Stimulated activated naive CD8-positive, alpha-beta T cell treated with anti-CD3 and anti-CD28 coated beads, Interleukin-15, amount 100 ng/mL, for 72 hours (primary cell): ENCODE measurements at regions not wholly inside any gene's neighbourhood (a gene's known extent, or its start where the extent isn't known, plus 50 kb on each side); places are given as distances from the start of the nearest gene placed in this dataset.

Source experiments
- ATAC-seq: fragments of 150-1000 bp; cut with Tn5 transposase; 2 replicates; pipeline ENCODE4 v1.10.0; 2021; ENCODE audit warnings: mild to moderate bottlenecking, moderate library complexity
- DNase-seq, 2 donors: peaks; one replicate each; pipeline ENCODE4 v3.0.0; 2021 to 2022
- H3K27ac Mint-ChIP-seq, 2 donors: one replicate each; pipeline ENCODE4 v1.8.0; 2022; ENCODE audit warnings: mild to moderate bottlenecking in 2 of 2, mixed read lengths in 2 of 2, moderate library complexity in 2 of 2
- H3K27me3 Mint-ChIP-seq: one replicate; pipeline ENCODE4 v1.8.0; 2022; ENCODE audit warnings: mixed read lengths
- H3K4me1 Mint-ChIP-seq: one replicate; pipeline ENCODE4 v1.8.0; 2022; ENCODE audit warnings: mild to moderate bottlenecking, mixed read lengths
- H3K4me3 Mint-ChIP-seq, 2 donors: one replicate each; pipeline ENCODE4 v1.8.0; 2022; ENCODE audit warnings: mild to moderate bottlenecking in 2 of 2, mixed read lengths in 2 of 2, moderate library complexity in 1 of 2
- H3K9me3 Mint-ChIP-seq, 2 donors: one replicate each; pipeline ENCODE4 v1.8.0; 2022; ENCODE audit warnings: mixed read lengths in 2 of 2

DNA sequence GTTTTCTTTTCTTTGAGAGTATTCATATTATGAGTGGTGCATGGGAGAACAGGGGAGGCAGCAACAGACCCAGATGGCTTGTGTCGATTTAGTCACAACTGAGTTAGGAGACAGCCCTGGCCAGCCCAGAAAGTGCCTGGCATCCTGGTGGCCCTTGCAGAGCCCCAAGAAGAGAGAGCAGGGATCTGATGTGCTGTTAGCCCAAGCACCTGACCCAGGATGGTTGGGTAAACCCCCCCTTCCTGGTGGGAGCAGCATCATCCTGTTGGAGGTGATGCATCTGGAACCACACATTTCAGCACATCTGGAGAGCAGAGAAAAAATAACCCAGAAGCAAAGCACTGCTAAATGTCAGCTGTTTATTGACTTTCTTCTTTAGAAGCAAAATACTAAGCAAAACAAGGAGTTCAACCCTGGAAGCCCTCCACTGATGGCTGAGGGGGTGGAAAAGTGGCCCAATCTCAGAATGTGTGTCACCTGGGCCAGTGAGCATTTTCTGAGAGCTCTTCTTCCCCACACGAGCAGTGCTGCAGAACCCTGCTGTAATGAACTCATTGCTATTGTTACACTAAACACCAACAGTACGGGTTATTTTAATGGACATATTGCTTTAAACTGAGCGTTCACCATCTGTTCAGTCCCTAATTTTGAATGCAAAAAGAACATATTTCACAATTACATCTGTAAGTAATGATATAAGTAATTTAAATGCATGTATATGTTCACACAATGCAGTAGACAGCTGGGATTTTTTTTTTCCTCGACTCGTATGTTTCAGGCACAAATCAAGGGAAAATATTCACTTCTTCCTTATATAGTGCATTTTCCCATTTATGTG, 100.6 kb upstream of the SMIM21 start:
- Mint-ChIP-seq H3K27me3 (peaks cover 9% of the 10 kb centered on the region), H3K27ac (no peak overlapping the region), H3K4me3 (no peak overlapping the region), H3K9me3 (no peaks in the 10 kb centered on the region), H3K4me1 (no peaks in the 10 kb centered on the region)
- ATAC-seq: no peak
- no peak for DNase-seq

DNA sequence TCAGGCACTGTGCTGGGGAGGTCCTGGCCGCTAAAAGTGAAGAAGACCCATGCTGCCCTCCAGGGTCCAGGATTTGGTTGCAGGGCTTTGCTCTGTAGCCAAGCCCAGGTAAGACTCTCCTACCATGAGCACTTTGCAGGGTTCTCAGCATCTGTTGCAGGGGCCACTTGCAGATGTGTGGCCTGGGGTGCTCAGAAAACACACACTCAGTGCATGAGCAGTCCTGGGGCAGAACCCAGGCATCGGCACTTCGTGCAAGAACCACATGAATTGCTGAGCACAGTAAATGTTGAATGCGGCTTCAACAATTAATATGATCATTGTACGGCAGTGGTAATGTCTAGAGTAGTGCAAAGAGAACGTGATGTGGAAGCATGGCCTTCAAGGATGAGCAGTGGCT, 98.5 kb upstream of the SMIM21 start:
- Mint-ChIP-seq H3K4me1 (no peaks in the 10 kb centered on the region), H3K27me3 (no peaks in the 10 kb centered on the region), H3K4me3 (no peak overlapping the region), H3K9me3 (no peaks in the 10 kb centered on the region), H3K27ac (no peak overlapping the region)
- DNase-seq: no peak
- ATAC-seq: no peak

DNA sequence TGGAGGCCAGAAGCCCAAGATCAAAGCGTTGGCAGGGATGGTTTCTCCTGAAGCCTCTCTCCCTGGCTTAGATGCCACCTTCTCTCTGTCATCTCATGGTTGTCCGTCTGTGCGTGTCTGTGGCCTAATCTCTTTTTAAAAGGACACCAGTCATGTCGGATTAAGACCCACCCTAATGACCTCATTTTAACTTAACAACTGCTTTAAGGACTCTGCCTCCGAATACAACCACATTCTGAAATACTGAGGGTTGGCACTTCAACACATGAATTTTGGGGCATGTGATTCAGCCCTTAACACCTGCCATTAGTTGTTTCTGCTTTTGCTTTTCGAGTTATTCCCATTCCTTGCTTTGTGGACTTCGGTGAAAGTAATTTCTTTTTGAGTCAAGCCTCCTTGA, 97.8 kb upstream of the SMIM21 start:
- ATAC-seq (no peak), DNase-seq (no peak)

DNA sequence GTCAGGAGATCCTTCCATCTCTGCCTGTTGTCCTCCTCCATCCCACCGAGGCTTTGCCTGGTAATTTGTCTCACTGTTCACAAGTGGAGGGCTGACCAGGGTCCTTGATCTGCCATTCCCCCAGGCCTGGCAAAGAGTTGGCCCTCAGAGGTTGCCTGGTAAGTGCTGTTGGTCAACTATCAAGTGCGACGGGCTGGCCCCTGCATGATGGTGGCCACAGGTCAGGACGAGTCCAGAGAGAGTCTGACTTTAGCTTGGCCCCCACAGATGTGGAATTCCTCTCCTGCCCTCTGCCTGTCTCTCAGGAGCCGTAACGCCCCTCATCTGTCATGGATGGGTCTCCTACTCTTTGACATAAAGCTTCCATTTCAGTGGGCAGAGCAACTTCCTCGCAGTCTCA, 97.3 kb upstream of the SMIM21 start:
- H3K27ac Mint-ChIP-seq: peak overlapping the region in 1 of 2 donors; percentile 48
- no peaks in the 10 kb centered on the region for H3K27me3 Mint-ChIP-seq
- no peak for ATAC-seq
- no peak overlapping the region for H3K4me3 Mint-ChIP-seq
- no peak for DNase-seq
- H3K9me3 Mint-ChIP-seq: no peaks in the 10 kb centered on the region
- H3K4me1 Mint-ChIP-seq: no peaks in the 10 kb centered on the region

More for the DNA sequence above, 97.8 kb upstream of the SMIM21 start:
- no peaks in the 10 kb centered on the region for H3K27me3 Mint-ChIP-seq
- H3K27ac Mint-ChIP-seq: no peak overlapping the region
- no peaks in the 10 kb centered on the region for H3K4me1 Mint-ChIP-seq
- H3K4me3 Mint-ChIP-seq: no peak overlapping the region
- no peaks in the 10 kb centered on the region for H3K9me3 Mint-ChIP-seq

DNA sequence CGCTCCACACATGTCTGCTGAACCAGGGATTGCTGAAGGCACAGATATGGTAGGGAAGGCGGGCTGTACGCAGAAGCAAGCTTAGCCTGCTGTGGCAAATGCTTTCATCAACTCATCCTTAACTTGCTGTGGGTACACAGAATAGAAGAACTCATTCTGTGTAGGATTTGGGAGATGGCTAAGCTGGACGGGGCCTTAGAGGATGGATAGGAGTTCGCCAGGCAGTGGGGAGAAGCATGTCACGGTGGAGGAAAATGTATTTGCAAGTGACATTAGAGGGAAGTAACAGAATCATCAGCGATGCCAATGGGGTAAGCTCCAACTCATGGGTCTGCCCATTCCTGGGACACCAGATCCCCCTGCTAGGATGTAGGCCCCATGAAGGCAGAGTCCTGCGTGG, 96.7 kb upstream of the SMIM21 start:
- DNase-seq: no peak
- no peak overlapping the region for H3K4me3 Mint-ChIP-seq
- H3K4me1 Mint-ChIP-seq: no peaks in the 10 kb centered on the region
- ATAC-seq: no peak
- H3K27ac Mint-ChIP-seq: no peak overlapping the region
- no peaks in the 10 kb centered on the region for H3K27me3 Mint-ChIP-seq
- no peaks in the 10 kb centered on the region for H3K9me3 Mint-ChIP-seq

DNA sequence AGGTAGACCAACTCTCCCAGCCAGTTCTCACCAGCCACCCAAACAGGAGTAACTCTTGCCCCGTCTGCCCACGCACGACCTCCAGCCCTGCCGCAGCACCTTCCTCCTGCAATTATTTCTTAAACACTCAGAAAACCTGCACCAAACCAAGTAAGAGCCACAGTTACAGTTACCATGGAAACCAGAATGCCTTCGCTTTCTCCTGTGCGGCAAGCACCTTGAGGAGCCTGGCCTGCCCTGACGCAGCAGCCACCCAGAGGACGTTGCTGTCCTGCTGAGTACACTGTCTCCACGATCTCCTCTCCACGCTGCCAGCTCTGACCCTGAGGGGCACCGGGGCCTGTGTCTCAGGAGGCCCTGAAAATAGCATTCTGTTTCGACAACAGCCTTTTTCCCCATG, 94.3 kb upstream of the SMIM21 start:
- Mint-ChIP-seq H3K27ac (no peak overlapping the region), H3K9me3 (no peaks in the 10 kb centered on the region), H3K27me3 (no peaks in the 10 kb centered on the region), H3K4me1 (no peaks in the 10 kb centered on the region), H3K4me3 (no peak overlapping the region)
- ATAC-seq (no peak), DNase-seq (no peak)

DNA sequence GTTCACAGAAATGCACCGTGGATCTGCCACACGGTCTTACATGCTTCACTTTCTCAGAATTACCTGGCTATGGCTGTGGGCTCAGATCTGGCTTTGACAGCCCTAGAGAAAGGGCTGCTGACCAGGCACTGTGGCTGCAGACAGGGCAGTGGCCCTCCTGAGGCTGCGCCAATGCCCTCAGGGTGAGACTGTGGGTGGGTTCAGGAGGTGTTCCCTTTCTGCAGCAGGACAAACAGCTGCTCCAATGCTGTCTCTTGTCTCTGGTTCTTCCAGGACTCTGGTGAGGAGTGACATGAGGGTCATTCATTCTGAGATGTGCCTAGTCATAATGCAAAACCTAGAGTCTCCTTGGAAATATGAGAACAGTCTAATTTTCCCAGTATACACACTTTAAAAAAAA, 90.5 kb upstream of the SMIM21 start:
- Mint-ChIP-seq H3K4me3 (no peak overlapping the region), H3K4me1 (no peaks in the 10 kb centered on the region), H3K9me3 (peaks cover 0 to 14% of the 10 kb centered on the region in 2 donors), H3K27me3 (peaks cover 15% of the 10 kb centered on the region), H3K27ac (no peak overlapping the region)
- DNase-seq: no peak
- ATAC-seq: no peak

DNA sequence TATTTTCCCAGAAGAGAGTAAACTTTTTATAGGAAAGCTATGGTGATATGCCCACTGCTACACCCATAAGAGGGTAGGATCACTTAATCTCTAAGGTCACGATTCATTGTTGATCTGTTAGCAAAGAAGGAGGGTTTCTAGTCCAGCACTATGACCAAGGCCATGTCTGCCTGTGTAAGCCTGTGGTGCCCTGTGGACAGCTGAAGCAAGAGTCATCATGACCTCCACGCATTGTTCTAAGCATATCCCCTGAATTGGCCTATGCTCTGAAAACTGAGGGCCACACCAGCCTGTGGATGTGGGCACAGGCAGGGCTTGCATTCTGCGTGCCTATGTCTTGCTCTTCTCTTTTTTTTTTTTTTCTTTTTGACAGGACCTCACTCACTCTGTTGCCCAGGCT, 89.8 kb upstream of the SMIM21 start:
- Mint-ChIP-seq H3K4me3 (no peak overlapping the region), H3K27me3 (peaks cover 15% of the 10 kb centered on the region), H3K9me3 (peaks cover 1 to 19% of the 10 kb centered on the region in 2 donors), H3K4me1 (no peaks in the 10 kb centered on the region), H3K27ac (no peak overlapping the region)
- ATAC-seq (no peak), DNase-seq (no peak)

DNA sequence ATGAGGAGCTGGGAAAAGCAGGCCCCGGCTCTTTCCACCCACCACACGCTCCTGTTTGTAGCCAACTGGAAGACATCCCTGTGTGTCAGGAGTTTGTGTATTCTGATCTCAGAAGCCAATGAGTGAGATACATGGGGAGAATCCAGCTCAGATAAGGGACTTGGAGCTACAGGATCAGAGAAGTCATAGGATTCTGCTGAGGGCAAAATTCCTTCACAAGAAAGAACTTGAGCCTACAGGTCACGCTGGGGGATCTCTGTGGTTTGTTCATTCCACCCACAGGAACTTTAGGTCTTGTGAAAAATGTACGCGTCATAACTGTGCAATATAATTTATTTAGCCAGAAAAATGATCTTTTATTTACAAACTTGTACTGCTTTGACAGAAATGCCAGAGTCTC, 80.1 kb upstream of the SMIM21 start:
- H3K4me3 Mint-ChIP-seq: no peak overlapping the region
- ATAC-seq (no peak), DNase-seq (no peak)
- H3K27ac Mint-ChIP-seq: no peak overlapping the region
- H3K27me3 Mint-ChIP-seq: peaks cover 56% of the 10 kb centered on the region
- no peaks in the 10 kb centered on the region for H3K4me1 Mint-ChIP-seq
- H3K9me3 Mint-ChIP-seq: peaks cover 7 to 14% of the 10 kb centered on the region in 2 donors

DNA sequence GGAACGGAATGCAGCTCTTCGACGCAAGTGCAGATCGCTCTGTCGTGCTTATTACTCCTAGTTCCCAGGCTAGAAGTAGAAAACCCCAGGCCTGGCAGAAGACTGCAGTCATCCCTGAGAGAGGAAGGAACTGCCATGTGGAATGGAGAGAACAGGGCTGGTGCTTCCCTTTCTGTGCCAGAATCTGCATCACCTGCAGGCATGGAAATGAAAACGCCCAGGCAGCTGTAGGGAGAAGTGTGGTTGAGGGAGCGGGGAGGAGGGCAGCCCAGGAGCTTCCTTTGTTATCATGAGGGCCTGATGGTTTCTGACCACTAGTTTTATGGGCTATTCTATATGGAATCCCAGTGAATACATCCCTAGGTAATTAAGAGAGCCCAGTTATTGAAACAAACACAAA, 79.4 kb upstream of the SMIM21 start:
- Mint-ChIP-seq H3K27ac (no peak overlapping the region), H3K27me3 (peaks cover 62% of the 10 kb centered on the region), H3K4me1 (no peaks in the 10 kb centered on the region), H3K4me3 (no peak overlapping the region), H3K9me3 (peaks cover 6 to 9% of the 10 kb centered on the region in 2 donors)
- DNase-seq: no peak
- ATAC-seq: no peak

DNA sequence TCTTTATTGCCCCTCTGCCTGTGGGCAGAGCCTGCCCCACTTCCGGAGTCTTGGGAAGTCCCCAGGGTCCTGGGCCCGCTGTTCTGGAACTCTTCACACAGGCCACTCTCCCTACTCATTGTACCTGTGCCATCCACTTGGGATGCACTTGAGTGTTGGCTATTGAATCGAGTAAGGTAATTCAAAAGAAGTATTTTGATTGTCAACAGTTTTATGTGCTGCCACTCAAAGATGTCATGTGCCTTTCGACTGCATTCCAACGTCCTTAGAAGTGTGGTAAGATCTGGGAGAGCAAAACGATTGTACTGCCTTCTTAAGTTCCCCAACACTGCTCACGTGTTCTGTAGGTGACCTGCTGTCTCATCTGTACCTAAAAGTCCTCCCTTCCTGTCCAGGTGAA, 77.0 kb upstream of the SMIM21 start:
- DNase-seq (no peak), ATAC-seq (no peak)
- no peak overlapping the region for H3K27ac Mint-ChIP-seq
- peaks cover 0 to 3% of the 10 kb centered on the region in 2 donors for H3K9me3 Mint-ChIP-seq
- no peak overlapping the region for H3K4me3 Mint-ChIP-seq
- H3K27me3 Mint-ChIP-seq: peaks cover 64% of the 10 kb centered on the region
- no peaks in the 10 kb centered on the region for H3K4me1 Mint-ChIP-seq

DNA sequence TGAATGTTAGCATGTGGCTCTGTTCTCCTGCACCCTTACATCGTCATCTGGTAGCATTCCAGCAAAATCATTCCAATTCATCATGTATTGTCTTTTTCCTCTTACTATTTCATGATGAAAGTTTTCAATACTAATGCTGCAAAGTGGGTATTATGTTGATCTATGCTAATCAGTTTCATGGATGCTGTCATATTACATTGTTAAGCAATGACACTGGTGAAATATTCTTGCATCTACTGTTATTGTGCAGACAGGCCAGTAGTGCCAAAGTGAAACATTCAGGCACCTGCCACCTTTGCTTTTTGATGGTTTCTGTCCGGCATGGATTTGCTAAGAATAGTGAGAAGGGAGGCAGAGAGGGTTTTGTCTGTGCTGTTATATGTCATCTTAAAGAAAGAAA, 76.1 kb upstream of the SMIM21 start:
- Mint-ChIP-seq H3K27me3 (peaks cover 64% of the 10 kb centered on the region), H3K27ac (no peak overlapping the region), H3K4me1 (no peaks in the 10 kb centered on the region), H3K9me3 (no peaks in the 10 kb centered on the region), H3K4me3 (no peak overlapping the region)
- ATAC-seq (no peak), DNase-seq (no peak)

DNA sequence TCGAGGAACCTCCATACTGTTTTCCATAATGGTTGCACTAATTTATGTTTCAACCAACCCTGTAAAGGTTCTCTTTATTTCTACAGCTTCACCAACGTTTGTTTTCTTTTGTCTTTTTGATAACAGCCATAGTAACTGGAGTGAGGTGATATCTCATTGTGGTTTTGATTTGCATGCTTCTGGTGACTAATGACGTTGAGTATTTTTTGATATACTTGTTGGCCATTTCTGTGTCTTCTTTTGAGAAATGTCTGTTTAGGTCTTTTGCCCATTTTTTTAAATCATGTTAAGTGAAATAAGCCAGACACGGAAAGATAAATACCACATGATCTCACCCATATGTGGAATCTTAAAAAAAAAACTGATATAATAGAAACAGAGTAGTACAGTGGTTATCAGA, 74.8 kb upstream of the SMIM21 start:
- H3K4me3 Mint-ChIP-seq: no peak overlapping the region
- H3K27me3 Mint-ChIP-seq: peaks cover 62% of the 10 kb centered on the region
- H3K27ac Mint-ChIP-seq: no peak overlapping the region
- no peaks in the 10 kb centered on the region for H3K4me1 Mint-ChIP-seq
- no peak for DNase-seq
- no peak for ATAC-seq
- H3K9me3 Mint-ChIP-seq: no peaks in the 10 kb centered on the region

DNA sequence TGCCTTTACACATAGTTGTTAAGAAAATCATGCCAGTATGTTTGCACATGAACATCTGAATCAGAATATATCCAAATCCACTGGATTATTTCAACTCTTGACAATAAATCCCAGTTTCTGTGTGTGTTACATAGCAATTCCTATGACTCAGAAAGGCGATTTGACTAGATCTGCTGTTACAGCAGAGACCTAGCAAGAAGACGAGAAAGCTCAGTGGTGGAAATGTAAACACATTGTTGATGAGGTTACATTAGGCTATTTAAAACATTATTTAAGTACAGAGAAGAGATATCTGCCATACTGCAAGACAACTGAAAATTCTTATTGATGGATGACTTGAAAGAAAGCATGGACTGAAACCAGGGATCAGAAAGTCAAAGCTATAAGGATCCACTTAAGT, 73.0 kb upstream of the SMIM21 start:
- peaks cover 57% of the 10 kb centered on the region for H3K27me3 Mint-ChIP-seq
- H3K27ac Mint-ChIP-seq: no peak overlapping the region
- ATAC-seq: no peak
- no peak for DNase-seq
- no peaks in the 10 kb centered on the region for H3K4me1 Mint-ChIP-seq
- H3K4me3 Mint-ChIP-seq: no peak overlapping the region
- H3K9me3 Mint-ChIP-seq: no peaks in the 10 kb centered on the region

DNA sequence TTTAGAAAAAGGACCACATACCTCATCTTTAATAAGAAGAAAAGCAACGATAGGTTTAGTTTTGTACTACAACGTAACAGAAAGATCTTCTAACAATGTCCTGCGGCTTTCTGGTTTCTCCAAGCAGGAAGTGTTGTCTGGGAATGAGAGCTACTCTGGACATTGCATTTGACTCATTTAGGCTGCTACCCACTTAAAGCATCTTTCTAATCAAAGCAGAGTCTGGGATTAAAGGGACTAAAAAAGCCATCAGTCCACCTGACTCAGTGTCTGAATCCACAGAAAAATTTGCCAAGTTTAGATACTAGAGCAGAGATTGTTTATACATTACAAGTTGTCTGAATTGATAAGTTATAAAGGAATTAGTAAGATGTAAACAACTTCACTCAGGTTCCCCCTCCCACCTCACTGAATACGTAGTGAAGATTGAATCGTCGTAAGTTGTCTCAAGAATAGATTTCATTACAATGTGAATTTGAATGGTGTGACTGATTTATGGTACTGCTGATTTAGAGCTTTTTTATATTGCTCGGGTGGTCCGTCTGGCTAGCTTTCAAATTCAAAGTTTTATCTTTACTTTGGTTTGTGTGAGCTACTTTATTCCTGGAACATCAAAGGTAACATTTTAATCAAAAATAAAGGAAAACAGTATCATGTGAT, 70.2 kb upstream of the SMIM21 start:
- Mint-ChIP-seq H3K4me1 (no peaks in the 10 kb centered on the region), H3K27ac (no peak overlapping the region), H3K9me3 (no peaks in the 10 kb centered on the region), H3K4me3 (no peak overlapping the region), H3K27me3 (peaks cover 41% of the 10 kb centered on the region)
- ATAC-seq: no peak
- no peak for DNase-seq

DNA sequence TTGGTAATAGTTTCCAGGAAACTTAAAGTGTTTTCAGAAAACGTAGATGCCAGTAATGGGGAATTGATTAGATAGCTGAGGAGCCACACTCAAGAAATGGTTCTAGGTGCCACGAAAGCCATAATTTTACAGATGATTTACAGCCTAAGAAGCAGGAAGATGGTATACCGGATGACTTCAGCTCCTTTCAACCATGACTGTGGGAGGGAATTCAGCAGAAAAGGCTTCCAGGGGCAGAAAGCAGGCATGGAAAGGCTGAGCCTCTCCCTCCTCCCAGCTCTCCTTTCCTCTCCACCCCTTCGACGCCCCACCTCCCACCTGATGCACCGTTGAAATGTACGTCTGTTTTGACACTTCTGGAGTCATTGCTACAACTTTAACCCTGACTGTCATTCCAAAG, 68.6 kb upstream of the SMIM21 start:
- DNase-seq (no peak), ATAC-seq (no peak)
- no peak overlapping the region for H3K4me3 Mint-ChIP-seq
- no peaks in the 10 kb centered on the region for H3K9me3 Mint-ChIP-seq
- H3K27ac Mint-ChIP-seq: no peak overlapping the region
- H3K27me3 Mint-ChIP-seq: peaks cover 43% of the 10 kb centered on the region
- H3K4me1 Mint-ChIP-seq: no peaks in the 10 kb centered on the region

DNA sequence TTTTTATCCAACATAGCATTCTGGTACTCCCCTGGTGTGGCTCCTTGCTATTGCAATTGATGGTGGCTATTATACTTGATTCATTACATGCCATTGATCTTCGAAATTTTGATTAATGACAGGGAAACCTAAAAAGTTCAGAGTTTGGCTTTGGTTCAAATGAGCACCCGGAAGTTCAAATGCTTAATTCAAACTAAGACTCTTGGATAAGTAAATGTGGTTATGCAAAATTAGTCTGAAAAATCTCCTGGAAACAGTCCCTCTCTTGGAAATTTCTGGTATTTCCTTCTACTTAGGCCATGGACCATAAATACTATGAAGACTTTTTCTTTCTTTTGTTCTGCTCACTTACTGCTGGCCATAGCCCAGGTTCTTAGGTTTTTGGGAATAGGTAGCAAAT, 65.3 kb upstream of the SMIM21 start:
- ATAC-seq: no peak

More for the DNA sequence above, 65.3 kb upstream of the SMIM21 start:
- Mint-ChIP-seq H3K27me3 (peaks cover 39% of the 10 kb centered on the region), H3K4me1 (no peaks in the 10 kb centered on the region), H3K9me3 (no peaks in the 10 kb centered on the region), H3K4me3 (no peak overlapping the region), H3K27ac (no peak overlapping the region)
- DNase-seq: no peak
